OCI-LY7 (cell line): ENCODE measurements at regions not wholly inside any gene's neighbourhood (a gene's known extent, or its start where the extent isn't known, plus 50 kb on each side); places are given as distances from the start of the nearest gene placed in this dataset.

Experiments
- EZH2phosphoT487 ChIP-seq: fragments of 200-600 bp; sonication (generic); IDR thresholded peaks from 2 replicates; pipeline ENCODE4 v1.6.1; 2018; ENCODE audit warnings: low read depth, borderline replicate concordance, mild to moderate bottlenecking, mixed run types, antibody characterized with exemption, low read length, moderate library complexity, mixed read lengths
- TF ChIP-seq, protein P1 (sequence below): fragments of 200-600 bp; sonication (generic); conservative IDR thresholded peaks from 2 replicates; pipeline ENCODE4 v1.5.1; 2014; ENCODE audit warnings: mild to moderate bottlenecking, antibody characterized with exemption, low read length, moderate library complexity, mixed read lengths

DNA sequence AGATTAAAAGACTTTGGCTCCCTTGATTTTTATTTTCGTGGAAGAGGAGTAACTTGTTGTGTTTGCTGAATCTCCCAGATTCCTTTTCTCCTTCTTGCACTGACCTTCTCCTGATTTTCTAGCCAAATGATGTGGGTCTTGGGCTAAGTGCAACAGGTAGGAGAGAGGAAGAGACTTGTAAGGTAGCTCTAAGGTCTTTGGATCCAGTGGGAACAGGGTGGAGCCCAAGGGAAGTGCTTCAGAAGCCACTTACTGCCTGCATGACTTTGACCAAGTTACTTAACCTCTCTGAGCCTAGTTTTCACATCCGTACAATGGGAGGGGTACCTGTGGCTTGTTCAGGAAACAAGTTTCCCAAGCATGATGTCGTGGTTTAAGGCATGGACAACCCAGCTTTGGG is 111.3 kb upstream of the IRX3 start:
- TF ChIP-seq, protein P1, sequence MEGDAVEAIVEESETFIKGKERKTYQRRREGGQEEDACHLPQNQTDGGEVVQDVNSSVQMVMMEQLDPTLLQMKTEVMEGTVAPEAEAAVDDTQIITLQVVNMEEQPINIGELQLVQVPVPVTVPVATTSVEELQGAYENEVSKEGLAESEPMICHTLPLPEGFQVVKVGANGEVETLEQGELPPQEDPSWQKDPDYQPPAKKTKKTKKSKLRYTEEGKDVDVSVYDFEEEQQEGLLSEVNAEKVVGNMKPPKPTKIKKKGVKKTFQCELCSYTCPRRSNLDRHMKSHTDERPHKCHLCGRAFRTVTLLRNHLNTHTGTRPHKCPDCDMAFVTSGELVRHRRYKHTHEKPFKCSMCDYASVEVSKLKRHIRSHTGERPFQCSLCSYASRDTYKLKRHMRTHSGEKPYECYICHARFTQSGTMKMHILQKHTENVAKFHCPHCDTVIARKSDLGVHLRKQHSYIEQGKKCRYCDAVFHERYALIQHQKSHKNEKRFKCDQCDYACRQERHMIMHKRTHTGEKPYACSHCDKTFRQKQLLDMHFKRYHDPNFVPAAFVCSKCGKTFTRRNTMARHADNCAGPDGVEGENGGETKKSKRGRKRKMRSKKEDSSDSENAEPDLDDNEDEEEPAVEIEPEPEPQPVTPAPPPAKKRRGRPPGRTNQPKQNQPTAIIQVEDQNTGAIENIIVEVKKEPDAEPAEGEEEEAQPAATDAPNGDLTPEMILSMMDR: no peak
- no peak for TF ChIP-seq EZH2phosphoT487
